ENCODE measurements at regions not wholly inside any gene's neighbourhood (a gene's known extent, or its start where the extent isn't known, plus 50 kb on each side); places are given as distances from the start of the nearest gene placed in this dataset.
"Not testable (repeated sequence)": the region's sequence is repeated elsewhere in the genome, so short reads cannot be mapped to it uniquely, and the experiment has no call there.

GRCh38 chr4:111405989-111406388, 739.3 kb upstream of the FAM241A start:
- TF ChIP-seq POLR2AphosphoS5 (IDR thresholded peaks at IDR 0.05; ENCODE audit: low read depth, low read length) (no peak), TAF1 (IDR thresholded peaks at IDR 0.05; ENCODE audit: low read depth, low read length) (no peak), SPI1 (IDR thresholded peaks at IDR 0.05; ENCODE audit: low read depth, low read length) (no peak), PAX5 (IDR thresholded peaks at IDR 0.05; ENCODE audit: insufficient read depth, low read length, severe bottlenecking) (no peak), POU2F2 (IDR thresholded peaks at IDR 0.05; ENCODE audit: low read depth, low read length) (no peak), POLR2A (IDR thresholded peaks at IDR 0.05; ENCODE audit: low read depth, low read length) (no peak)
- DNase-seq (ENCODE audit: insufficient read length, low spot score) (no peak), FAIRE-seq (no peak)

DNA sequence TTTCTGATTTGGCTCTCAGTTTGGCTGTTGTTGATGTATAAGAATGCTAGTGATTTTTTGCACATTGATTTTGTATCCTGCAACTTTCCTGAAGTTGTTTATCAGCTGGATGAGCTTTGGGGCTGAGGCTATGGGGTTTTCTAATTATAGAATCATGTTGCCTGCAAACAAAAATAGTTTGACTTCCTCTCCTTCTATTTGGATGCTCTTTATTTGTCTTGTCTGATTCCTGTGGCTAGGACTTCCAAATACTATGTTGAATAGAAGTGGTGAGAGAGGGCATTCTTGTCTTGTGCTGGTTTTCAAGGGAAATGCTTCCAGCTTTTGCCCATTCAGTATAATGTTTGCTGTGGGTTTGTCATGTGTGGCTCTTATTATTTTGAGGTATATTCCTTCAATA, 734.7 kb upstream of the FAM241A start:
- FAIRE-seq, result no peak

DNA sequence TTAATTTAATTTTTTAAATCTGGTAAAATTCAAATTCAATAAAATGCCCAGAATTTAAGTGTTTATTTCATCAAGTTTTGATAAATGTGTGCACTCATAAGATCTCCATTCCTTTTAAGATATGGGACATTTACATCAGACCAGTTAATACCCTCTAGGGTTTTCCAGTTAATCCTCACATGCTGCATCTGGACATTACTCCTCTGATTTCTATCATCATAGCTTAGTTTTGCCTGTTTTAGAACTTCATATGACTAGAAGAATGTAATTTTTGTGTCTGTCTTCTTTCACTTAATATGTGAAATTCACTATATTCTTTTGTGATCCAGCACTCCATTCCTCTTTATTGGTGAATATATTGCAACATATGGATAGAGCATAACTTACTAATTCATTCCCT, 727.7 kb upstream of the FAM241A start:
- no peak for FAIRE-seq
- DNase-seq (ENCODE audit: insufficient read length, low spot score), result no peak
- no peak for TF ChIP-seq SPI1 (IDR thresholded peaks at IDR 0.05; ENCODE audit: low read depth, low read length)
- TF ChIP-seq TAF1 (IDR thresholded peaks at IDR 0.05; ENCODE audit: low read depth, low read length), result no peak
- TF ChIP-seq POLR2AphosphoS5 (IDR thresholded peaks at IDR 0.05; ENCODE audit: low read depth, low read length), result no peak

More for the DNA sequence above, 734.7 kb upstream of the FAM241A start:
- no peak for TF ChIP-seq PAX5 (IDR thresholded peaks at IDR 0.05; ENCODE audit: insufficient read depth, low read length, severe bottlenecking)
- TF ChIP-seq POLR2AphosphoS5 (IDR thresholded peaks at IDR 0.05; ENCODE audit: low read depth, low read length), result no peak
- no peak for TF ChIP-seq POU2F2 (IDR thresholded peaks at IDR 0.05; ENCODE audit: low read depth, low read length)
- no peak for TF ChIP-seq TAF1 (IDR thresholded peaks at IDR 0.05; ENCODE audit: low read depth, low read length)
- TF ChIP-seq POLR2A (IDR thresholded peaks at IDR 0.05; ENCODE audit: low read depth, low read length), result no peak
- TF ChIP-seq SPI1 (IDR thresholded peaks at IDR 0.05; ENCODE audit: low read depth, low read length), result no peak
- DNase-seq (ENCODE audit: insufficient read length, low spot score), result no peak

DNA sequence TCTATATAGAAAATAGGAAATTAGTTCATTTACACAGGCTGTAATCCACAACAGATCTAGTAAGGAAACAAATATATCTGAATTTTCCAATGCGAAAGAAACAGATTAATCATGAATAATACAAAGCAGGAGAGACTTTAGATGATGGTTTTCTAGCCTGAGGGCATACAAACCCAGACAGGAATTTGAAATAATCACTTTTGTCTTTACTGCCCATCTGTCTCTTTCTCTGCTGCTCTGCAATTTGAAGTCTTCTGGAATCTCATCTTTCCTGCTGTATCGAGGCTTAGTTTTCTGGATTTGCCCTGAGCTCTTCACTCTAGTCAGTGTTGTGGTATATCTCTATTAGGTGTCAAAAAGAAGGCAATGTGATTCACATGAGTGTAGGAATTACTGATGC, 711.8 kb upstream of the FAM241A start:
- FAIRE-seq (no peak), DNase-seq (ENCODE audit: insufficient read length, low spot score) (no peak)
- TF ChIP-seq SPI1 (IDR thresholded peaks at IDR 0.05; ENCODE audit: low read depth, low read length) (no peak), POU2F2 (IDR thresholded peaks at IDR 0.05; ENCODE audit: low read depth, low read length) (no peak), PAX5 (IDR thresholded peaks at IDR 0.05; ENCODE audit: insufficient read depth, low read length, severe bottlenecking) (no peak), TAF1 (IDR thresholded peaks at IDR 0.05; ENCODE audit: low read depth, low read length) (no peak), POLR2AphosphoS5 (IDR thresholded peaks at IDR 0.05; ENCODE audit: low read depth, low read length) (no peak), POLR2A (IDR thresholded peaks at IDR 0.05; ENCODE audit: low read depth, low read length) (no peak)

GRCh38 chr4:111434586-111434985, 710.7 kb upstream of the FAM241A start:
- FAIRE-seq (no peak), DNase-seq (ENCODE audit: insufficient read length, low spot score) (no peak)
- no peak for TF ChIP-seq TAF1 (IDR thresholded peaks at IDR 0.05; ENCODE audit: low read depth, low read length)
- no peak for TF ChIP-seq POLR2A (IDR thresholded peaks at IDR 0.05; ENCODE audit: low read depth, low read length)
- TF ChIP-seq POU2F2 (IDR thresholded peaks at IDR 0.05; ENCODE audit: low read depth, low read length), result no peak
- TF ChIP-seq PAX5 (IDR thresholded peaks at IDR 0.05; ENCODE audit: insufficient read depth, low read length, severe bottlenecking), result no peak
- TF ChIP-seq POLR2AphosphoS5 (IDR thresholded peaks at IDR 0.05; ENCODE audit: low read depth, low read length), result no peak
- TF ChIP-seq SPI1 (IDR thresholded peaks at IDR 0.05; ENCODE audit: low read depth, low read length), result no peak

DNA sequence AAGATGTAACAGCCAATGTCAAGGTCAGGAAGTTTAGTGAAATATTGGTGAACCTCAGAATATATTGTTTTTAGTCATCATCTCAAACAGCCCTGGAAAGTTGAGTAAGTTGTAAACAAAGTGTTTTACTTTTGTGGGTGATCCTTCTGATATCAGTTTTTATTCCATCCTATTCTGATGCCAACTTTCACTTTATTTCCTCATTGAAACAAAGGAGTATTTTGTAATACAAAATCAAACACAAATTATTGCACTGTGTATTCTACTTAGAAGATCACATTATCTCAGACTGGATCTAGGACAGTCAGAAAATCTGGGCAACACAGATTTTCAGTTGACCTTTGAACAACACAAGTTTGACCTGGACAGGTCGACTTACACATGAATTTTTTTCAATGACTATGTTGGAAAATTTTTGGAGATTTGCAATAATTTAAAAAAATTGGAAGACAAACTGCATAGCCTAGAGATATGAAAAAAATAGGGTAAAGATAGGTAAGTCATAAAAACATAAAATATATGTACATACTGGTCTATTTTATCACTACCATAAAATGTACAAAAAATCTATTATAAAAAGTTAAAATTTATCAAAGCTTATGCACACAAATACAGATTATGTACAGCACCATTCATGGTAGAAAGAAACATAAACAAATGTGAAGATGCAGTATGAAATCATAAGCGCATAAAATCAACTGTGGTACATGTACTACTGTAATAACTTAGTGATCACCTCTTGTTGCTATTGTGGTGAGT, 709.1 kb upstream of the FAM241A start:
- no peak for DNase-seq (ENCODE audit: insufficient read length, low spot score)
- no peak for TF ChIP-seq PAX5 (IDR thresholded peaks at IDR 0.05; ENCODE audit: insufficient read depth, low read length, severe bottlenecking)
- TF ChIP-seq TAF1 (IDR thresholded peaks at IDR 0.05; ENCODE audit: low read depth, low read length), result no peak
- TF ChIP-seq POLR2AphosphoS5 (IDR thresholded peaks at IDR 0.05; ENCODE audit: low read depth, low read length), result no peak
- TF ChIP-seq SPI1 (IDR thresholded peaks at IDR 0.05; ENCODE audit: low read depth, low read length), result no peak
- no peak for TF ChIP-seq POLR2A (IDR thresholded peaks at IDR 0.05; ENCODE audit: low read depth, low read length)
- TF ChIP-seq POU2F2 (IDR thresholded peaks at IDR 0.05; ENCODE audit: low read depth, low read length), result no peak
- FAIRE-seq, result no peak

GRCh38 chr4:111441687-111442086, 703.6 kb upstream of the FAM241A start:
- FAIRE-seq (no peak), DNase-seq (ENCODE audit: insufficient read length, low spot score) (no peak)
- TF ChIP-seq SPI1 (IDR thresholded peaks at IDR 0.05; ENCODE audit: low read depth, low read length) (no peak), TAF1 (IDR thresholded peaks at IDR 0.05; ENCODE audit: low read depth, low read length) (no peak), POLR2A (IDR thresholded peaks at IDR 0.05; ENCODE audit: low read depth, low read length) (no peak), POLR2AphosphoS5 (IDR thresholded peaks at IDR 0.05; ENCODE audit: low read depth, low read length) (no peak), PAX5 (IDR thresholded peaks at IDR 0.05; ENCODE audit: insufficient read depth, low read length, severe bottlenecking) (no peak)

- FAIRE-seq; DNase-seq (ENCODE audit: insufficient read length, low spot score): not testable (repeated sequence)
These were observed 700.4 kb upstream of the FAM241A start for GRCh38 chr4:111444836-111445235.

- DNase-seq (ENCODE audit: insufficient read length, low spot score) (no peak), FAIRE-seq (no peak)
- TF ChIP-seq POLR2A (IDR thresholded peaks at IDR 0.05; ENCODE audit: low read depth, low read length), result no peak
These were observed 695.6 kb upstream of the FAM241A start for GRCh38 chr4:111449657-111450056.

GRCh38 chr4:111450867-111451266, 694.4 kb upstream of the FAM241A start:
- no peak for DNase-seq (ENCODE audit: insufficient read length, low spot score)
- no peak for TF ChIP-seq POLR2A (IDR thresholded peaks at IDR 0.05; ENCODE audit: low read depth, low read length)
- no peak for TF ChIP-seq SPI1 (IDR thresholded peaks at IDR 0.05; ENCODE audit: low read depth, low read length)
- TF ChIP-seq POLR2AphosphoS5 (IDR thresholded peaks at IDR 0.05; ENCODE audit: low read depth, low read length), result no peak
- TF ChIP-seq PAX5 (IDR thresholded peaks at IDR 0.05; ENCODE audit: insufficient read depth, low read length, severe bottlenecking), result no peak
- no peak for TF ChIP-seq TAF1 (IDR thresholded peaks at IDR 0.05; ENCODE audit: low read depth, low read length)
- no peak for TF ChIP-seq POU2F2 (IDR thresholded peaks at IDR 0.05; ENCODE audit: low read depth, low read length)
- FAIRE-seq, result no peak
